GM12873 (cell line): ENCODE measurements at regions not wholly inside any gene's neighbourhood (a gene's known extent, or its start where the extent isn't known, plus 50 kb on each side); places are given as distances from the start of the nearest gene placed in this dataset.

ENCODE experiments used
- TF ChIP-seq, protein P1 (sequence below): IDR thresholded peaks from 2 replicates; pipeline ENCODE4 v1.5.1; 2012; ENCODE audit warnings: low read depth, mild to moderate bottlenecking, moderate library complexity, low read length, control low read depth; ENCODE audit not compliant: insufficient read depth; ENCODE audit errors: missing control alignments

DNA sequence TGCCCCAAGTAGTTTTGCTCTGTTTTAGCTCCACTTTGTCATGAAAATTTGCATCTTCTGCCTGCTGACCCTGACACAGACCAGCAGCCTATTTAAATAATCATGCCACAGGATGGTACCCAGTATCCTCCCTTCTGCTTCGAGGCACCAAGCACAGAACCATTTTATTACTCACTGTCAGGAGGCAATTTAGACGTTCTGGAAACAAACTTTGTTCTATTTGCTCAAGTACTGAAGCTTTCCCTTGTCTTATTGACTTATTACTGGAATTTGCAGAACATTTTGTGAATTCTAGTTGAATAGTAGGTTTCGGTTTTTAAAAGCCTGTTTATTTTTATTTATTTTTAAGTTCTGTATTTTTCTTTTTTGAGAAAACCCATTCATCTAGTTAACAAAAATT is 279.6 kb upstream of the GADL1 start:
- TF ChIP-seq, protein P1, sequence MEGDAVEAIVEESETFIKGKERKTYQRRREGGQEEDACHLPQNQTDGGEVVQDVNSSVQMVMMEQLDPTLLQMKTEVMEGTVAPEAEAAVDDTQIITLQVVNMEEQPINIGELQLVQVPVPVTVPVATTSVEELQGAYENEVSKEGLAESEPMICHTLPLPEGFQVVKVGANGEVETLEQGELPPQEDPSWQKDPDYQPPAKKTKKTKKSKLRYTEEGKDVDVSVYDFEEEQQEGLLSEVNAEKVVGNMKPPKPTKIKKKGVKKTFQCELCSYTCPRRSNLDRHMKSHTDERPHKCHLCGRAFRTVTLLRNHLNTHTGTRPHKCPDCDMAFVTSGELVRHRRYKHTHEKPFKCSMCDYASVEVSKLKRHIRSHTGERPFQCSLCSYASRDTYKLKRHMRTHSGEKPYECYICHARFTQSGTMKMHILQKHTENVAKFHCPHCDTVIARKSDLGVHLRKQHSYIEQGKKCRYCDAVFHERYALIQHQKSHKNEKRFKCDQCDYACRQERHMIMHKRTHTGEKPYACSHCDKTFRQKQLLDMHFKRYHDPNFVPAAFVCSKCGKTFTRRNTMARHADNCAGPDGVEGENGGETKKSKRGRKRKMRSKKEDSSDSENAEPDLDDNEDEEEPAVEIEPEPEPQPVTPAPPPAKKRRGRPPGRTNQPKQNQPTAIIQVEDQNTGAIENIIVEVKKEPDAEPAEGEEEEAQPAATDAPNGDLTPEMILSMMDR: no peak

DNA sequence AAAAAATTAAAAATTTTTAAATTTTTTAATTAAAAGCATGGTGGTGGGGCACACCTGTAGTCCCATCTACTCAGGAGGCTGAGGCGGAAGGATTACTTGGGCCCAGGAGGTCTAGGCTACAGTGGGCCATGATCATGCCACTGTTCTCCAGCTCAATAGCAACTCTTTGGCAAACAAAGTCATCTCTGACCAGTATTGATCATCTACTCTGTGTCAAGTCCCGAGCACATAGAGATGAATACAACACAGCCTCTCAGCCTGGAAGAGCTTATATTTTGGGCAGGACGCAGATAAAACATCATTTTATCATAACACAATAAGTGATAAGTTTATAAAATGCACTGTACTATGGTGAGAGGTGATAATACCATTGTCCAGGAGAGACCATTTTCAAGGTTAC is 281.6 kb upstream of the GADL1 start:
- TF ChIP-seq, protein P1: no peak

DNA sequence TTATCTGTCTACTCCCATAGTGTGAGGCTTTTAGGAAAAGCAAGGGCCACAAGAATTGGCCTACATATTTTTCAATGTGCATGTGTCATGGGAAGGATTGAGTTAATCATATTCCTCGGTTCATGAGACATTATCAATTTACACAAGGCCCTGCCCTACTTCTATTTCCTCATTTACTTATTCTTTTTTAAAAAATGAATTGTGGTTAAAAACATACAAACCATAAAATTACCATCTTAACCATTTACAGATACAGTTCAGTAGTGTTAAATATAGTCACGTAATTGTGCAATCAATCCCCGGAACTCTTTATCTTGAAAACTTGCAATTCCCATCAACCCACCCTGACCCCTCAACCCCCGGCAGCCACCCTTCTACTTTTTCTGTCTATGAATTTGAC is 284.0 kb upstream of the GADL1 start:
- TF ChIP-seq, protein P1: no peak

- TF ChIP-seq, protein P1: no peak
Observed at GRCh38 chr3:31179768-31180167, 285.3 kb upstream of the GADL1 start.

DNA sequence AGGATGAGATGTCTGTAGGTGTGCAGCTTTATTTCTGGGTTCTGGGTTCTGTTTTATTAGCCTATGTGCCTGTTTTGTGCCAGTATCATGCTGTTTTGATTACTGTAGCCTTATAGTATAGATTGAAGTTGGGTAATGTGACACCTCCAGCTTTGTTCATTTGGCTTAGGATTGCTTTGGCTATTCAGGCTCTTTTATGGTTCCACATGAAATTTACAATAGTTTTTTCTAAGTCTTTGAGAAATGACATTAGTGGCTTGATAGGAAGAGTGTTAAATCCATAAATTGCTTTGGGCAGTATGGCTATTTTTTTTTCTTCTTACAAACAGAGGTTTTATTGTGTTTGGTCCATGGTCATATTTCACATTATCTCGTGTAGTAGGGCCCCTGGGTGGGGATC is 285.8 kb upstream of the GADL1 start:
- TF ChIP-seq, protein P1: no peak

GRCh38 chr3:31181661-31182060 is 287.2 kb upstream of the GADL1 start:
- TF ChIP-seq, protein P1: no peak

DNA sequence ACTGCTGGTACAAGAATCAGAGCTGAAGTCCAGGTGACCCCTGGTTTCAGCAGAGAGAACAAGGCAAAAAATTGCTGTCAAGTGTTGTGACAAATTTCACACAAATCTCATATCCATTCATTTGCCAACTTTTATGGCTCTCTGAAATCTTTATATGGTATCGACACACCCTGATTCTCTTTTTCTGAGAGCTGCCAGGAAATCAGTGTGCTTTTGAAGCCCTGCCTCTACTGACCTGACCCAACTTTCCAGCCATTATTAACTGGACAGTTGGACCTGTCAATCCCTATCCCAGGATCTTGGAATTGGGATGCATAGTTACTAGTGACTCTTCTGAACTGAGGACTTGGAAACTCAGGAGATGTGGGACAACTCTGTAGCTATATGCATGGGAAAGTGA is 288.2 kb upstream of the GADL1 start:
- TF ChIP-seq, protein P1: no peak

GRCh38 chr3:31184261-31185061 is 290.0 kb upstream of the GADL1 start:
- TF ChIP-seq, protein P1: no peak
